Mucosa of rectum (tissue), 2 donors: ENCODE measurements at regions not wholly inside any gene's neighbourhood (a gene's known extent, or its start where the extent isn't known, plus 50 kb on each side); places are given as distances from the start of the nearest gene placed in this dataset.
"Not testable (repeated sequence)": the region's sequence is repeated elsewhere in the genome, so short reads cannot be mapped to it uniquely, and the experiment has no call there.

Experiments used
- H3K27ac ChIP-seq, 2 donors: one replicate each; pipeline ENCODE4 v1.7.0; 2013; ENCODE audit warnings: inconsistent platforms in 2 of 2, low read depth in 2 of 2, low read length in 2 of 2
- H3K27me3 ChIP-seq, 2 donors: one replicate each; pipeline ENCODE4 v1.7.0; 2013; ENCODE audit warnings: low read length in 2 of 2; ENCODE audit not compliant: control insufficient read depth in 2 of 2, insufficient read depth in 2 of 2
- H3K36me3 ChIP-seq, 2 donors: one replicate each; pipeline ENCODE4 v1.7.0; 2013; ENCODE audit warnings: low read length in 2 of 2; ENCODE audit not compliant: control insufficient read depth in 2 of 2, insufficient read depth in 2 of 2
- H3K4me1 ChIP-seq, 2 donors: one replicate each; pipeline ENCODE4 v1.7.0; 2013; ENCODE audit warnings: low read length in 2 of 2, mild to moderate bottlenecking in 1 of 2; ENCODE audit not compliant: control insufficient read depth in 2 of 2, insufficient read depth in 2 of 2
- H3K4me3 ChIP-seq, 2 donors: one replicate each; pipeline ENCODE4 v1.7.0; 2013; ENCODE audit warnings: low read length in 2 of 2
- H3K9ac ChIP-seq, 2 donors: one replicate each; pipeline ENCODE4 v1.7.0; 2013; ENCODE audit warnings: low read length in 2 of 2, low read depth in 1 of 2, mild to moderate bottlenecking in 1 of 2
- H3K9me3 ChIP-seq, 2 donors: one replicate each; pipeline ENCODE4 v1.7.0; 2013; ENCODE audit warnings: low read length in 2 of 2; ENCODE audit not compliant: control insufficient read depth in 2 of 2
- donor health status: healthy.
- donor health status: Normal muscosa, but diverticular disease.

DNA sequence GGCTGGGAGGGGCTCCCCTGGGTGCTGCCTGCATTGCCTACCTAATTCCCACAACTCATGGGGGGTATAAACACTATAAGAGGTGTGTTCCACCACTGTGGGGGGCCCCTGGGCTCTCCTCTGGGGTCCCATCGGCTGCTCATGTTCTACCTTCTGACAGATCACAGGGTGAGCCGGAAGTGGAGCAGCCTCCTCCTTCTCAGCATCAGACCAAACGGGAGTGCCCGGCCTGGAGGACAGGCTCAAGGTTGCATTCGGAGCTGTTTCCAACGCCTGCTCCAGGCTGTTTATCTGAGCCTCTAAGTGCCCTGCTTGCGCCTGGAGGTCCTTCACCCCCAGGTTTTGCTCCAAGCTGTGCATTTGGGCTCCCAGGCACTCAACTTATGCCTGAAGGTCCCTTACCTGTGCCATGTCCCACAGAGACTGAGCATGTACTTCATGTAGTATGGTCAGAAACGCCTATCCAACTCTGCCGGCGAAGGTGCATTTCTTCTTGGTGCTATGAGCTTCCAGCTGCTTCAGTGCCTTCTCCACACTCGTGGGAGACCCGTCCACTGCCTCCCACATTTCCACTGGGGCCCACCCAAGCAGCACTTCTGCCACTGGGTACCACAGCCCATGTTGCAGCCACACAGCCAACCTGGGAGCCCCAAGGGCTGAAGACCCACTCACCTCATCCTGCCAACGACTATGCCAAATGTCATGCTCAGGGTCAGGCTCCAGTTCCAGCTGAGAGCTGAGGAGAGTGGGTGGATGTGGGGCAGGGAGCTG is 232.1 kb downstream of the IGSF11 start:
- H3K4me1 ChIP-seq = no peaks in the 10 kb centered on the region

DNA sequence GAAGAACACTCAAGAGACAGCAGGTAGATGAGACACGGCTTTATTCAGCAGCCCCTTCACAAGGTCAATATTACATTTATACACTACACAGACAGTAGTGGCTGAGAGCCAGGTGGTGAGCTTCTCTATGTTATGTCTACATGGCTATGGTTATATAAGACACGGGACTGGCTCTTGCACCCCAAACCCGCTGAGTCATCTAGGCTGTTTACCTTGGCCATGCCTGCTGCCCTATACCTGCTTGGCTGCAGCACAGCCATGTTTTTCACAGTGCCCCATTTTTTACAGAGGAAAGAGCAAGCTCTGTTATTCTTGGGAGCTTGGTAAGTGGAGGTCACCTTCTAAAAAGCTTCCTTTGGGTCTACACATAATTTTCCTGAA is 231.6 kb downstream of the IGSF11 start:
- Histone ChIP-seq H3K9ac (no peak overlapping the region), H3K27ac (no peak overlapping the region), H3K4me1 (no peaks in the 10 kb centered on the region), H3K9me3 (no peaks in the 10 kb centered on the region), H3K27me3 (no peaks in the 10 kb centered on the region), H3K4me3 (no peak overlapping the region), H3K36me3 (no peaks in the 10 kb centered on the region)

More for the DNA sequence above, 232.1 kb downstream of the IGSF11 start:
- Histone ChIP-seq H3K27me3 (no peaks in the 10 kb centered on the region), H3K9ac (no peak overlapping the region), H3K36me3 (no peaks in the 10 kb centered on the region), H3K4me3 (no peak overlapping the region), H3K27ac (no peak overlapping the region), H3K9me3 (no peaks in the 10 kb centered on the region)

DNA sequence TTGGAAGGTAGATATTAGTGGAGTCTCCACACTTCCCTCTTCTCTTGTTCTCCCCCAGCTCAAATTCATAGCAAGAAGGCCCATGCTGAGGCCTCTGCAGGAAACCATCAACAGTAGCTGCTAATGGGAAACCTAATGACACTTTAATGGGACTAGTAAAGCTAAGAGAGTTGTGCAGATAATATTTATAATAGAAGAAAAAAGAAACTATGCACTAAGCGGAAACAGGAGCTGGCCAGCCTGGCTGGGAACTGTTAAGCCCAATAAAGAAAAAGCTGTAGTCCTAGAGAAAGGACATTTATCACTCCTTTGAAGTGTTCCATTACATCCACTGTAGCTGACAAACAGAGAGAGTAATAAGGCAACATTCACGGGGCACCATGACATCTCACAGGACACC is 229.6 kb downstream of the IGSF11 start:
- H3K9ac ChIP-seq = no peak overlapping the region
- no peaks in the 10 kb centered on the region for H3K36me3 ChIP-seq
- H3K27me3 ChIP-seq = no peaks in the 10 kb centered on the region
- H3K27ac ChIP-seq = no peak overlapping the region
- no peaks in the 10 kb centered on the region for H3K4me1 ChIP-seq
- H3K4me3 ChIP-seq = no peak overlapping the region
- no peaks in the 10 kb centered on the region for H3K9me3 ChIP-seq

DNA sequence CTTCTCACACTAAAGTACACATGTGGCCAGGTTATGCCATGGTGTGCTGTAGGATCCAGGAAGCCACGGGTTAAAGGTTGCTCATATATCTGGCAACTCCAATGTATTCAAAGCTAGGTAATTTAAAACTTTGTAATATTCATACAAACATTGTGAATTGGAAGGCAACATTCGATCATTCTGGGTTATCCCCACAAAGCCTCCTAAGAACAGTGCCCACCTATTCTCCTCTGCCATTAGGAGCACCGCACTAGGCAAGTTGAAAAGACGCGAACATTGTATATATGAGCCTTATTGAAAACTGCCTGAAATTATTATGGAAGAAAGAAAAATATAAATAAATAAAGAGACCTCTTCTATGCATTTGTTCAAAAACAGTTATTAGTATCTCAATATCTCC is 228.2 kb downstream of the IGSF11 start:
- H3K4me1 ChIP-seq = no peaks in the 10 kb centered on the region
- no peak overlapping the region for H3K27ac ChIP-seq
- no peak overlapping the region for H3K4me3 ChIP-seq
- no peaks in the 10 kb centered on the region for H3K9me3 ChIP-seq
- H3K9ac ChIP-seq = no peak overlapping the region
- H3K27me3 ChIP-seq = no peaks in the 10 kb centered on the region
- no peaks in the 10 kb centered on the region for H3K36me3 ChIP-seq

DNA sequence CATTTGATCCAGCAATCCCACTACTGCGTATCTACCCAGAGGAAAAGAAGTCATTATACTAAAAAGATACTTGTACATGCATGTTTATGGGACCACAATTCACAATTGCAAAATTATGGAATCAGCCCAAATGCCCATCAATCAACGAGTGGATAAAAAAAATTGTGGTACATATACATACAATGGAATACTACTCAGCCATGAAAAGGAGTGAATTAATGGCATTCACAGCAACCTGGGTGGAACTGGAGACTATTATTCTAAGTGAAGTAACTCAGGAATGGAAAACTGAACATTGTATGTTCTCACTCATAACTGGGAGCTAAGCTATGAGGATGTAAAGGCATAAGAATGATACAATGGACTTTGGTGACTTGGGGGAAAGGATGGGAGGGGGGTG is 227.3 kb downstream of the IGSF11 start:
- not testable (repeated sequence) for H3K9ac ChIP-seq, H3K9me3 ChIP-seq, H3K4me3 ChIP-seq, H3K27ac ChIP-seq, H3K36me3 ChIP-seq, H3K4me1 ChIP-seq, H3K27me3 ChIP-seq

DNA sequence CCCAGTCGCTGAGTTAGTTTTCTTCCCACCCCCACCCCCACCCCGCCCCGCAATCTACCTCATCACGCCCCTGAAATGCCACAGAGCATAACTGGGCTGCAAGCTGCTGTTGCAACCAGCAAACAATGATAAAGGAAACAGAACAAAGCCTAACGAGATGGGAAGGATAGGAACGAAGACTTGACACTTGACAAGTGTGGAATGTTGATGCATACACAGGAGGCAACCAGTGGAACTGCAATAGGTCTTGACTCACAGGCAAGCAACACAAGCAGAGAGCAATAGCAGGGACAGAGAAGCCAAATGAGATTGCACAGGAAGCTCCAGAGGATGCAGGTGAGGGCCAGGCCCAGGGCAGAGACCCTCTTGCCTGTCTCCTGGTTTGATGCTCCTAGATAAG is 225.9 kb downstream of the IGSF11 start:
- Histone ChIP-seq H3K4me1 (no peaks in the 10 kb centered on the region), H3K27me3 (no peaks in the 10 kb centered on the region), H3K9ac (no peak overlapping the region), H3K4me3 (no peak overlapping the region), H3K9me3 (no peaks in the 10 kb centered on the region), H3K27ac (no peak overlapping the region), H3K36me3 (no peaks in the 10 kb centered on the region)

DNA sequence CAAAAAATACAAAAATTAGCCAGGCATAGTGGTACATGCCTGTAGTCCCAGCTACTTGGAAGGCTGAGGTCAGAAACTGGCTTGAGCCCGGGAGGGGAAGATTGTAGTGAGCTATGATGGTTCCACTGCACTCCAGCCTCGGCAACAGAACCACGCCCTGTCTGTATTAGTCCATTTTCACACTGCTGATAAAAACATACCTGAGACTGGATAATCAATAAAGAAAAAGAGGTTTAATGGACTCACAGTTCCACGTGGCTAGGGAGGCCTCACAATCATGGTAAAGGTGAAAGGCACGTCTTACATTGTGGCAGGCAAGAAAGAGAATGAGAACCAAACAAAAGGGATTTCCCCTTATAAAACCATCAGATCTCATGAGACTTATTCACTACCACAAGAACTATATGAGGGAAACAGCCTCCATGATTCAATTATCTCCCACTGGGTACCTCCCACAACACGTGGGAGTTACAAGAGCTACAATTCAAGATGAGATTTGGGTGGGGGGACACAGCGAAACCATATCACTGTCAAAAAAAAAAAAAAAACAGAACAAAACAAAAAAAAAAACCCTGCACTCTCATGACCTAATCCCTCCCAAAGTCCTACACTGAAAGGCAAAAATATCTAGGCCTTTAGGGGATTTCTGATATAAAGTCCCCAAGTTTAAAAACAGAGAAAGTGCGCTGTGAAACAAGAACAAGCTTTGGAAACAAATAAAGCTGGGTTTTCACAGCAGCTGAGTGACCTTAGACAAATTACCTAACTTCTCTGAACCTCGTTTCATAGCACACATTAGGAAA is 224.7 kb downstream of the IGSF11 start:
- no peaks in the 10 kb centered on the region for H3K9me3 ChIP-seq
- no peak overlapping the region for H3K9ac ChIP-seq
- no peaks in the 10 kb centered on the region for H3K4me1 ChIP-seq
- H3K27me3 ChIP-seq = no peaks in the 10 kb centered on the region
- no peaks in the 10 kb centered on the region for H3K36me3 ChIP-seq
- no peak overlapping the region for H3K27ac ChIP-seq
- no peak overlapping the region for H3K4me3 ChIP-seq

DNA sequence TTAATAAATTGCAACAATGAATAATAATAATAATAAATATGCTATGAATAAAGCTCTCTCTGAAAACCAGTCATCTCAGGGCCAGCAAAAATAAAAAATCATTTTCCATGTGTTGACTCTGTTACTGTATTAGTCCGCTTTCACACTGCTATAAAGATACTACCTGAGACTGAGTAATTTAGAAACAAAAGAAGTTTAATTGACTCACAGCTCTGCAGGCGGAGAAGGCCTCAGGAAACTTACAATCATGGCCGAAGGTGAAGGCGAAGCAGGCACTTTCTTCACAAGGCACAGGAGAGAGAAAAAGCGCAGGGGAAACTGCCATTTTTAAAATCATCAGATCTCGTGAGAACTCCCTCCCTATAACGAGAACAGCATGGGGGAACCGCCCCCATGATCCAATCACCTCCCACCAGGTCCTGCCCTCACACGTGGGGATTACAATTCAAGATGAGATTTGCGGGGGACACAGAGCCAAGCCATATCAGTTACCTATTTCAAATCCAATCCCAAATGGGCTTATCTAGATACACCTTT is 224.1 kb downstream of the IGSF11 start:
- no peaks in the 10 kb centered on the region for H3K9me3 ChIP-seq
- no peak overlapping the region for H3K27ac ChIP-seq
- H3K4me1 ChIP-seq = no peaks in the 10 kb centered on the region
- H3K4me3 ChIP-seq = no peak overlapping the region
- no peaks in the 10 kb centered on the region for H3K36me3 ChIP-seq
- no peaks in the 10 kb centered on the region for H3K27me3 ChIP-seq
- no peak overlapping the region for H3K9ac ChIP-seq

DNA sequence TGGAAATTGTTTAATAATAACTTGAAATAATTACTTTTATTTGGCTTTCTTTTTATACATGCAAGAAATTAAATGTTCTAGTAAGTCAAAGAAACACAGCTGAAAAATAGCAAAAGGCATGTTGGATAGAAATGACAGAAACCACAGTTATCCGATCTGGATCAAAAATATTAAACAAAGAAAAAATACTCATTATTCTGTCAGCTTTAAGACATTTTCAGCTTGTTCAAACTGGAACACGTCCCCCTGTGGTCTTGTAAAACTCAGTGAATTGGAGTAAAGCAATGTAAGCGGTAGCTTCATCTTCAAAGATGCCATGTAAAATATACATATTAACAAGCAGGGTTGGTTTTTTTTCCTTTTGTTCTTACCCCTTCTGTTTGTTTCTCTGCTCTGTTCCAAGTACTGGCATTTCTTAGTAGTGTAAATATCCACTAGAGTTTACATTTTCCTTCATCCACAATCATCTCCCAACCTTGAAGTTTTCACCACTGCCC is 223.4 kb downstream of the IGSF11 start:
- Histone ChIP-seq H3K4me3 (no peak overlapping the region), H3K36me3 (no peaks in the 10 kb centered on the region), H3K9me3 (no peaks in the 10 kb centered on the region), H3K27ac (no peak overlapping the region), H3K4me1 (no peaks in the 10 kb centered on the region), H3K9ac (no peak overlapping the region), H3K27me3 (no peaks in the 10 kb centered on the region)

DNA sequence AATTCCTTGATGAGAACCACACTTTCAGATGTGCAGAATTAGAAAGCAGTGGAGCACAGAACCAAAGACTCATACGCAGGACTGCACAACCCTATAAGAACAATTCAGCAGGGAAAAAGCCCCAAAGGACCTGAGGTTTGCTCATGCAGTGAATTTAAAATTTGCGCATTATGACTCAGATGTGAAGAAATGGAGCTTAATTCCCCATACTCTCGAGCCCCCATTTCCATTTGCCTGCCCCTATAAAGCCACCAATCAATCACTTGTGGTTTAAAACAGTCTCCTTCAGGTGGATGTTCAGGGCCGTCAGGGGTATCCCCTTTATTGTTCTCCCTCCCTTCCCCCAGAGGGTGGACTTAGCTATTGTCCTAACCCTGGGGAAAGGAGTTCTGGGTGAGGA is 221.2 kb downstream of the IGSF11 start:
- Histone ChIP-seq H3K9me3 (no peaks in the 10 kb centered on the region), H3K9ac (no peak overlapping the region), H3K4me3 (no peak overlapping the region), H3K36me3 (no peaks in the 10 kb centered on the region), H3K4me1 (no peaks in the 10 kb centered on the region), H3K27ac (no peak overlapping the region), H3K27me3 (no peaks in the 10 kb centered on the region)
